ENCODE measurements at regions not wholly inside any gene's neighbourhood (a gene's known extent, or its start where the extent isn't known, plus 50 kb on each side); places are given as distances from the start of the nearest gene placed in this dataset.

- Histone ChIP-seq H4K20me1 (replicated peaks; ENCODE audit: control insufficient read depth, extremely low read depth, insufficient read depth, low read length) (no peaks in the 10 kb centered on the region), H3K4me3 (replicated peaks in 1 of 3; ENCODE audit: insufficient read depth in 1 of 3, low read depth in 1 of 3, low read length in 3 of 3) (no peak overlapping the region), H3K9me1 (replicated peaks; ENCODE audit: control insufficient read depth, extremely low read depth, insufficient read depth, low read length) (no peaks in the 10 kb centered on the region), H2AFZ (ENCODE audit: low read depth, low read length) (no peak overlapping the region), H3K9ac (replicated peaks; ENCODE audit: extremely low read depth, insufficient read depth, low read length) (no peak overlapping the region), H3K9me3 (replicated peaks; ENCODE audit: control insufficient read depth, insufficient read depth, low read length) (no peaks in the 10 kb centered on the region), H3K79me2 (ENCODE audit: control insufficient read depth, insufficient read depth, low read length) (no peaks in the 10 kb centered on the region), H3K36me3 (ENCODE audit: control insufficient read depth in 2 of 2, extremely low read depth in 1 of 2, insufficient read depth in 2 of 2, low read length in 2 of 2) (no peaks in the 10 kb centered on the region), H3K4me1 (ENCODE audit: control insufficient read depth, extremely low read depth, insufficient read depth, low read length) (no peaks in the 10 kb centered on the region), H3K27ac (ENCODE audit: insufficient read depth, low read depth, low read length) (no peak overlapping the region), H3K27me3 (ENCODE audit: control insufficient read depth in 2 of 2, insufficient read depth in 2 of 2, low read length in 2 of 2) (peaks cover 0 to 6% of the 10 kb centered on the region in 2 experiments), H3K4me2 (ENCODE audit: insufficient read depth, low read length) (no peak overlapping the region)
- no peak for DNase-seq (ENCODE audit: low read depth, low spot score)
- no TSS peak for BruUV-seq (replicated peaks)
- dilution Hi-C loops (cut with MboI; ENCODE audit: extremely low pct_ligation_motif_present, low sequenced_read_pairs) (no loop called here), intact Hi-C loops (cut with micrococcal nuclease) (no loop called here)
- POLR2A ChIA-PET, result no interaction called here
- no peak for TF ChIP-seq GATA2 (IDR thresholded peaks at IDR 0.05; ENCODE audit: insufficient read depth, insufficient read length, low read depth, low read length)
- TF ChIP-seq MYC (IDR thresholded peaks at IDR 0.05; ENCODE audit: low read depth, low read length), result no peak
- TF ChIP-seq JUN (IDR thresholded peaks at IDR 0.05; ENCODE audit: borderline replicate concordance, insufficient read depth, insufficient read length, low read depth), result no peak
- no peak for TF ChIP-seq EZH2 (IDR thresholded peaks at IDR 0.05; ENCODE audit: borderline replicate concordance, low read depth, low read length, severe bottlenecking)
- TF ChIP-seq POLR2AphosphoS5 (IDR thresholded peaks at IDR 0.05; ENCODE audit: insufficient read depth, low read depth, low read length), result no peak
- TF ChIP-seq, protein P1, sequence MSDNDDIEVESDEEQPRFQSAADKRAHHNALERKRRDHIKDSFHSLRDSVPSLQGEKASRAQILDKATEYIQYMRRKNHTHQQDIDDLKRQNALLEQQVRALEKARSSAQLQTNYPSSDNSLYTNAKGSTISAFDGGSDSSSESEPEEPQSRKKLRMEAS (IDR thresholded peaks at IDR 0.05; ENCODE audit: insufficient read depth, insufficient read length), result no peak
- TF ChIP-seq POLR2A (IDR thresholded peaks at IDR 0.05; ENCODE audit: low read depth, low read length), result no peak
- no peak for TF ChIP-seq FOS (IDR thresholded peaks at IDR 0.05; ENCODE audit: borderline replicate concordance, insufficient read depth, low read length)
- TF ChIP-seq, protein P2, sequence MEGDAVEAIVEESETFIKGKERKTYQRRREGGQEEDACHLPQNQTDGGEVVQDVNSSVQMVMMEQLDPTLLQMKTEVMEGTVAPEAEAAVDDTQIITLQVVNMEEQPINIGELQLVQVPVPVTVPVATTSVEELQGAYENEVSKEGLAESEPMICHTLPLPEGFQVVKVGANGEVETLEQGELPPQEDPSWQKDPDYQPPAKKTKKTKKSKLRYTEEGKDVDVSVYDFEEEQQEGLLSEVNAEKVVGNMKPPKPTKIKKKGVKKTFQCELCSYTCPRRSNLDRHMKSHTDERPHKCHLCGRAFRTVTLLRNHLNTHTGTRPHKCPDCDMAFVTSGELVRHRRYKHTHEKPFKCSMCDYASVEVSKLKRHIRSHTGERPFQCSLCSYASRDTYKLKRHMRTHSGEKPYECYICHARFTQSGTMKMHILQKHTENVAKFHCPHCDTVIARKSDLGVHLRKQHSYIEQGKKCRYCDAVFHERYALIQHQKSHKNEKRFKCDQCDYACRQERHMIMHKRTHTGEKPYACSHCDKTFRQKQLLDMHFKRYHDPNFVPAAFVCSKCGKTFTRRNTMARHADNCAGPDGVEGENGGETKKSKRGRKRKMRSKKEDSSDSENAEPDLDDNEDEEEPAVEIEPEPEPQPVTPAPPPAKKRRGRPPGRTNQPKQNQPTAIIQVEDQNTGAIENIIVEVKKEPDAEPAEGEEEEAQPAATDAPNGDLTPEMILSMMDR (IDR thresholded peaks at IDR 0.05; ENCODE audit: extremely low read depth in 1 of 2, insufficient read depth in 1 of 2, low read depth in 1 of 2, low read length in 2 of 2), result no peak
- FAIRE-seq, result no peak
- CTCF ChIA-PET, result no interaction called here
Measured at GRCh38 chr15:56568466-56569167, 103.7 kb upstream of the MNS1 start.
